CD4-positive, alpha-beta T cell treated with Interleukin-15 for 1 hour (primary cell): ENCODE measurements at regions not wholly inside any gene's neighbourhood (a gene's known extent, or its start where the extent isn't known, plus 50 kb on each side); places are given as distances from the start of the nearest gene placed in this dataset.
"Not testable (repeated sequence)": the region's sequence is repeated elsewhere in the genome, so short reads cannot be mapped to it uniquely, and the experiment has no call there.

Source experiments
- DNase-seq: peaks from one replicate; pipeline ENCODE4 v3.0.0-alpha.2; 2020

DNA sequence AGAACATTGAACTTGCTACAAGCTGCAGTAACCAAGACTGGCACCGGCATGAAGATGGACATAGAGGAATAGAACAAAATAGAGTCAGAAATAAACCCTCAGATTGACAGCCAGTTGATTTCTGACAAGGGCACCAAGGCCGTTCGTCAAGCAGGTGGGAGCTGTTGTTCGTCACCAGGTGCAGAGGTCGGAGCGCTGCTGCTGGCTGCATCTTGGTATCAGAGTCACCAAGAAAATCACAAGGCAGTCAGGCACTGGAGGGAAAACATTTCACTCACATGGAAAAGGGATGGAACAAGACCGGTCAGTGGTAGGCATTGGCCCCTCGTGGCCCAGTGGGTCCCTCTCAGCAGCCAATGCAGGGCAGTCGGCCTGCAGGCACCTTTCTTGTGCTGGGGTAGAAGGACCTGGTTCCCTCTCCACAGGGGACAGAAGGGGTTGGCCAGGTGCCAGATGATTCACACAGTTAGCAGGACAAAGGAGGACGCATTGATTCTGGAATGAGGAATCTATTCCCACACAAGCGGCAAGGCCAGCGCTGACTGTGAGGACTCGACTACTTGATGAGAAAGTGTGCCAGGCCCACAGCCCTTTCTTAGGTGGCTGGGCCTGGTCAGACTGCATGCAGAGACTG is 115.8 kb upstream of the FGF3 start:
- DNase-seq, result no peak

DNA sequence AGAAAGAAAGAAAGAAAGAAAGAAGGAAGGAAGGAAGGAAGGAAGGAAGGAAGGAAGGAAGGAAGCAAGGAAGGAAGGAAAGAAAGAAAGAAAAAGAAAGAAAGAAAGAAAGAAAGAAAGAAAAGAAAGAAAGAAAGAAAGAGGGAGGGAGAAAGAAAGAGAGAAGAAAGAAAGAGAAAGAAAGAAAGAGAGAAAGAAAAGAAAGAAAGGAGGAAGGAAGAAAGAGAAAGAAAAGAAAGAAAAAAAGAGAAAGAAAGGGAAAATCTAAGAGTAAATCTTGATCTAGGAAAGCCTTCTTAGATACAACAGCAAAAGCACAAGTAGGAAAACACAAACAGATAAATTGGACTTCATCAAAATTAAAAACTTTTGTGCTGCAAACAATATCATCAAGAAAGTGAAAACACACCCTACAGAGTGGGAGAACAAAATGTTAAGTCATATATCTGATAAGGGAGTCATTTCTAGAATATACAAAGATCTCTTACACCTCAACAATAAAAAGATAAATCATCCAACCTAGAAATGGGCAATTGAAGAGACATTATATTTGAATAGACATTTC is 116.8 kb upstream of the FGF3 start:
- no peak for DNase-seq

DNA sequence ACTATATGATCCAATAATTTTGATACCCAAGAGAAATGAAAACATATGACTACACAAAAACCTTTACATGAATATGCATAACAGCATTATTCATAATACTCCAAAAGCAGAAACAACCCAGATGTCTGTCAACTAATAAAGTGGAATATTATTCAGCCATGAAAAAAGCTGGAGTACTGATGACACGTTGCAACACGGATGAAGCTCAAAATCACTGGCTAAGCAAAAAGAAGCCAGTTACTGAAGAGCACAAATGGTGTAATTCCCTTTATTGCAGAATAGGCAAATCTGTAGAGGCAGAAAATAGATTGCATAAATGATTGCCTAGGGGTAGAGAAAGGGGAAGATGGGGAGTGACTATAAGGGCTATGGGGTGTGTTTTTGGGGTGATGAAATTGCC is 117.6 kb upstream of the FGF3 start:
- DNase-seq, result no peak

DNA sequence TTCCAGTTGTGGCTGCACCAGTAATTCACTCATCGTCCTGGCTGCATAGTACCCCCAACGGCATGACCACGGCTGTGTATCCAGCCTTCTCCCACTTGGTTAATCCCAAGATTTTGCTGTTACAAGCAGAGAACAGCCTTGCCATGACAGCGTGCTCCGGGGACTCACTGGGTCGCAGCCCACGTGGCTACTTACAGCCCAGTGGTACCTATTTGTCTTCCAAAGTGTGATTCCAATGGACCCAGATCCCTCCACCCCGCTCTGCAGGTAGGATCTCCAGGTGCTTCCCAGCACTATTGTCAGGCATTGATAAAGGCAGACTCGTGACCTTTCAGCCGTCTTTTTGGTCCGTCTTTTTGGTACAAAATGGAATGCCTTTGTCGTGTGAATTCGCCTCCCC is 119.0 kb upstream of the FGF3 start:
- no peak for DNase-seq

DNA sequence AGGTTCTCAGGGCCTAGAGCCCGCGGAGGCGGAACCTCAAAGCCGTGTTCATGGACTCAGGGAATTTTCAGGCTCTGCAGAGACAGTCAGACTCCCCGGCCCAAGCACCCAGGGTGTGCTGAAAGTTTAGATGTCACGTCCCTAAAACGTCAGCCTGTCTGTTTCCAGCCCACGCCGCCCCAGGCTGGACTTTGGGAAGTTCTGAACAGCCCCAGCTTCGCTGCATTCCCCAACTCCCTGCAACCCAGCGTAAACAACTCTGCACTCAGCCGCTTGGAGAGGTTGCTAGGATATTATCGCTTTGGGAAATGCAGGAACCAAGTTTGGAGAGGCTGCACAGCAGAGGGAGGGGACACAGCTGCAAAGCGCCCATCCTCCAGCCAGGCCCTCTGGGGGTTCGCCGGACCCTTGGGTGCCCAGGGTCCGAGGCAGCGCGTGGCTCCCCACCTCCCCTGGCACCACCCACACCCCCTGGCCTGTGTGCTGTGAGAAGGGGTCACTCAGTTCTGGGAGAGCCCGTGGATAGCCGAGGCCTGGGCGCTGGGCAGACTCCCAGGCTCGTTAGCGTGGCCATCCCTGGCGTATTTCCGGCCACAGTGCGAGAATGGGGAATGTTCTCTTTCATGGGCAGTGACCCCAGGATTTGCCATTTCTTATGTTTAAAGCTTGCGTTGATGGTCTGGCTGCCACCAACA is 120.5 kb upstream of the FGF3 start:
- no peak for DNase-seq

DNA sequence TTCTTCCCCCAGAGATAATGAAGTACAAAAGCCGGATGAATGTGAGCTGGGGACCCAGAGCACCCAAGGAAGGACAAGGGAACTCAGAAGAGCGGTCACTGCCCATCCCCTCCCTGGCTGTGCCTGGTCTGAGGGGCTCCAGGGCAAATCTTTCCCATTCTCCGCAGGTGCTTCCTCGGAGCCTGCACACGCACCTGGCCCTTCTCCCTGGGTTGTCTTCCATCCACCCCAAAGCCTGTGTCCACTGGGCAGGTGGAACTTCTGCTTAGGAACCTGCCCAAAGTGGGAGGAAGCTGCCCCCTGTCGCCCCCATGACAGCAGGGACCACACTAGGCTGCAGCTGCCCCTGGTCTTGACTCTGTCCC is 121.0 kb upstream of the FGF3 start:
- DNase-seq, result no peak

DNA sequence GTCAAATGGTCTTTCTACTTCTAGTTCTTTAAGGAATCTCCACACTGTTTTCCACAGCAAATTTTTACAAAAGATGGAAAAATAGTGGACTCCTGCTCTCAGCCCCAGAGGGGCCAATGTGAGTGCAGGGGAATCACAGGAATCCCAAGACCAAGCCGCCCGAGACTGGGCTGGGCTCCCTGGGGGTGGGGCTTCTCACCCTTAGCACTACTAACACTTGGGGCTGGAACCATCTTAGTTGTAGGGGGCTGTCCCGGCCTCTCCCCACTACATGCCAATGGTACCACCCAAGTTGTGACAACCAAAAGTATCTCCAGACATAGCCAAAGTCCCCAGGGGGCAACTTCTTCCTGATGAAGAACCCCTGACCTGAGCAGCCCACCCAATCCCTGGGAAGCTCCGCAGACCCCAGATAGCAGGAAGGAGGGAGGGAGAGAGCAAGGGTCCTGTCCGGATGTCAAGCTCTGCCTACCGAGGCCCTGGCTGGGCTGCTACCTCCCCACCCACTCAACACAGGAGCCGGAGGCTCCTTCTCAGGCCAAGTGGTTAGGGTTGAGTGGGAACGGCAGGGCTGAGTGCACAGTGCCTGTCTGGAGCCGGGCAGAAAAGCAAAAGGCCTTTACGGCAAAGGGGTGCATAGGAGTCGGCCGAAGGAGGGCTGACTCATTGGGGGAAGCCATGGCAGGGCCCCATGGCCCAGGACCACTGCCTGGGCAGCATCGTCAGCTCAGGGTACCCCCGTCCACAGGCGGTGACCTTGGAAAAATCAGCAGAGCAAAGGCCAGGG is 122.5 kb upstream of the FGF3 start:
- no peak for DNase-seq

DNA sequence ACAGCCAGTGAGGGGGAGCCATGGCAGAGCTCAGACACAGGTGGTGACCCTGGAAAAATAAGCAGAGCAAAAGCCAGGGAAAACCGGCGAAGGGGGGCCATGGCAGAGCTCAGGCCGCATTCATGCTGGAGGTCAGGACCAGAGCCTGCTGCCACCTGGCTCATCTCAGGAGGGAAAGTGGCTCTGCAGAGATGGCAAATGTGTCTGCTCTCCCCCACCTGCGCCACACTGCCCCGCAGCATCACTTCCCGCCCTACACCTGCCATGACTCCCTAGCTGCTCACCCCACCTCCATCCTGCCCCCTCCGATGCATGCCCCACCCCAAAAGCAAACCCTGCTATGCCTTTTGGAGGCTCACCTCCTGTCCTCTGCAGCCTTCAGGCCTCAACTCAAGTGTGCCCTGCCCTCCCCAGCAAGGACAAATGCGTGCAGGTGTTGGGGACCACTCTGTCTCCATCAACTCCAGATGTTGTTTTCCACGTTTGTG is 123.2 kb upstream of the FGF3 start:
- DNase-seq, result no peak

DNA sequence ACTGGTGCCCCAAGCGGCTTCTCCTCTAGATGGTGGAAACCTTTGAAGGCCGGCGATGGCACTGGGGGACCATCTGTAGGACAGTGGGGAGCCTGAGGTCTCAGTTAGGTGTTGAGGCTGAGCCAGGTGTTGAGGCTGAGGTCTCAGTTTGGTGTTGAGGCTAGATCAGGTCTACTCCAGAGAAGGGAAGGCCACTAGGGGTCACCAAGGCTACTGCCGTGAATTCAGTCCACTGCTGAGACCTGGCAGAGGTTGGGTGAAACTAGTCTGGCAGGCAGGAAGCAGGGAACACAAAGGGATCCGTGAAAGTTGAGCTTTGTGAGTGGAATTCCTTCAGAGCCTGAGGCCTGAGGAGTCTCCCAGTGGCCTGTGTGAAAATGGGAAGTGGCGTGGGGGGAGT is 123.8 kb upstream of the FGF3 start:
- DNase-seq, result no peak

DNA sequence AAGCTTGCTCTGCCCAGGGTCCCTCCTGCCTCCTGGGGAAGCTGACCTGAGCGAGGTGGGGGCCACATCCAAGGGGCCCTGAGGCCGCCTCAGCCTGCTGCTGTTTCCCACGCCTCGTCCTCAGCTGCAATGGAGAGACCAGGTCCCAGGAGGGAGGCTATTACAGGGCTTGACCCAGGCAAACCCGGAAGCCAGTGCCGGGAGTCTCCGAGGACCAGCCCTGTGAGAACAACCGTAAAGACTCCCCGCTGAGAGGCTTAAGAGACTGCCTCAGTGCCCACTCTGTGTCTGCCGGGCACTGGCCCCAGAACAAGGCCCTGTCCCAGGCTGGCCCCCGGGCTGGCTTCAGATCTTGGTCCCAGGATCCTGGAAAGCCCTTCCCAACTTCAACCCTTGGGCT is 124.3 kb upstream of the FGF3 start:
- DNase-seq, result no peak

DNA sequence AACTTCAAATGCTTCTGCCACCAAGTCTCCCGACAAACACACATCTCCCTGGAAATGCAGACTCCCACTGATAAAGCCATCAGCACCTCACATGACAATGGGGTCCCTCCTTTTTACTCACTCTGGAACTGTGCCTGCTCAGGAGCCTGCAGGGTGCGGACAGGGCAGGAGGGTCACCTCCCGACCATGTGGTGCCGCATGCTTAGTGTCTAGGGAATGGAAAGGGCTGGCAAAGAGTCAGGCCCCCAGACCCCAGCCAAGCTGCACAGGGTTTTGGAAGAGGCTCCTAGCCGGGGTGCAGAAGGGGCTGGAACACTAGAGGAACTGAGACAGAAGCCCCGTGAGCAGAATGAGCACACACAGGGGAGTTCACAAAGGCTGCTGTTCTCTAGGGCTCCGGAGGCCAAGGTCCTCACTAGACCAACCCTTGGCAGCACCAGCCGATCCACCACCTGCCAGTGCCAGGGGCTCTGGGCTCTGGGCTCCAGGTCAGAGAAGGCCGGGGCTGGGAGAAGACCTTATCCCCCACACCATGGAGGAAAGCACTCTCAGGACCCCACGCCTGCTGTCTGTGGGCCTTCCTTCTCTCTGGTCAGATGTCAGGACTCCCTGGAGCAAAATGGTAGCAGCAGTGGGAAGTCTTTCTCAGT is 125.1 kb upstream of the FGF3 start:
- DNase-seq, result no peak

DNA sequence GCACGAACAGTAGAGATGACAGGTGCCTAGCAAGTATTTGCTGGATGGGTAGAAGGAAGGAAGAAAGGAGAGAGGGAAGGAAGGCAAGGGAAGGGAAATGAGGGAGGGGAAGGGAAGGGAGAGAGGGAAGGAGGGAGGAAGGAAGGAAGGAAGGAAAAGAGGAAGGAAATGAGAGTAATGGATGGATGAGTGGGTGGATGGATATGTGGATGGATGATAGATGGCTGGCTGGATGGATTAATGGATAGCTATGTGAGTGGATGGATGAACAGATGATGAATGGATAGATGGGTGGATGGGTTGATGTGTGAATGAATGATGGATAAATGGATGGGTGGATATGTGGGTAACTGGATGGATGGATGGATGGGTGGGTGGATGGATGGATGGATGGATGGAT is 125.9 kb upstream of the FGF3 start:
- no peak for DNase-seq

DNA sequence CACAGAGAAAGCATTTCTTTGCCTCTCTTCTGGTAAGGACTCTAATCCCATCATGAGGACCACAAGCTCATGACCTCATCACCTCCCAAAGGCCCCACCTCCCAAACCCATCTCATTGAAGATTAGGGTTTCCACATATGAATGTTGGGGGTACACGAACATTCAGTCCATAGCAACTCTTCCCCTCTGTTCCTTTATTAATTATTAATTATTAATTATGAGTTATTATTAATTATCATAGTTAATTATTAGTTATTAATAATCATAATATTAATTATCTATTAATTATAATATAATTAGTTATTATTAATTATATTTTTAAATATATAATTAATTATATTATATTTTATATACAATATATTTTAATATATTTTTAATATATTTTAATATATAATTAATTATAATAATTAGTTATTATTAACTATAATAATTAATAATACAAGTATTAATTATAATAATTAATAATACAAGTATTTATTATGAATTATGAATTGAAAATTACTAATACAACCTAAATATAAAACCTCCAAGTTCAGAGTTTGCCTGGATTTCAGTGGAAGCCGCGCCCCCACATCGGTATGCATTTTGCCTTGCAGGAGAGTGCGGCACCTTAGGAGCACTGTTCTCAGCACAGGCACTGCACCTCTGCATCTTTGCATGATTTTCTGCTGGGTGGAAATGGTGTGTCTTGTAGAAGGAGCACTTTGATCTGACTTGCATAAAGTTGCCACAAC is 128.0 kb upstream of the FGF3 start:
- no peak for DNase-seq

DNA sequence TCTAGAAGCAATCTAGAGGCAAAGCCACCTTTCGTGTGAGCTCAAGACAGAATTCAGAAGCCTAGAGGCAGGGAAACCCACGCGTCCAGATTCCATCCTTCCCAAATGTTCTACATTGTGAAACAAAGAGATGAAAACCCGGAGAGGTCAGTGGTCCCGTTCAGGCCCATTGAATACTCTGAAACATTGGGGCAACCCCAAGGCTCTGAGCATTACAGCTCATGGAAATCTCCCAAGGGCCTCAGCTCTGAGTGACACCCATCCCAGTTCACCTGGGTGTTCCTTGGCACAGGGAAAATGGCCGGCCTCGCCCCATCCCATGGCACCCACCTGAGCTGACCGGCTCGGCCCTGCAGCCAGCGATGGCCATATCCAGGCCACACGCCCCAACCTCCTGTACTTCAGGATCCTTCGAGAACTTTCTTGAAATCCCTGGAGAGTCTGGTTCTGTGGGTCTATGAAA is 128.6 kb upstream of the FGF3 start:
- DNase-seq, result no peak

DNA sequence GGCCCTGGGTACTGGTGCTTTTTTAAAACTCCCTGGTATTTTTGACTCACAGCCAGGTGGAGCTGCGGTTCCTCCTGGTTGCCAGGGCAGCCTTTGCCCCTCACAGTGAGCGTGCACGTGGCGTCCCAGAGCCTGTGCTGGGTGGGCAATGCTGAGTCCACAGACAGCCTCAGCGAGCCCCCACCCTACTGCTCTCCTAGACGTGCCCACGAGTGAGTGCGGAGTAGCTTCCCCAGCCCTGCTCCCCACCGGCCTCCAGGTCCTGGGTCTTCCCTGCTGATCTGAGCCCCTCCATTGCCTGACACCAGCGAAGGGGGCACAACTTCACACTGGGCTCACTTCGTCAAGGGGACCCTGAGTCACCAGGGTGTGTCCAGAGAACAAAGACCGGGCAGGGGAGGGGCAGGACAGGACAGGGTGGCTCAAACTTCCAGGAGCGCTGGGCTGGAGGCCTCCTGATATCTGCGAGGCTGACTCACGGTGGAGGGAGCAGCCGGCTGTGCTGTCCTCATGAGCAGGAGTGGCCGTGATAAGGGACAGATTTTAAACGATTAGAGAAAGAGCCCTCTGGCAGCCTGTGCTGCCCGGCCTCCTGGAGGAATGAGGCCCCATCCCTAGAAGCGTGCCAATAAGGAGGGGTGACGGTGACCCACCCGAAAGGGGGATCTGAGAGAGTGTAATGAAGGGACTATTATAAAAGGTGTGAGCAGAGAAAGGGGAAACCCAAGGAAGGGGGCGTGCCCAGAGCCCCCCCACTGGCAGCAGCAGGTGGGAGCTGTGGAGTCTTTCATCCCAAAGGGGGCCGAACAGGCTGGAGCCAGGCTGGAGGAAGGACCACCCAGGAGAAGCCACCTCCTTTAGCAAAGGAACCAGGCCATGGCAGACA is 129.3 kb upstream of the FGF3 start:
- no peak for DNase-seq

DNA sequence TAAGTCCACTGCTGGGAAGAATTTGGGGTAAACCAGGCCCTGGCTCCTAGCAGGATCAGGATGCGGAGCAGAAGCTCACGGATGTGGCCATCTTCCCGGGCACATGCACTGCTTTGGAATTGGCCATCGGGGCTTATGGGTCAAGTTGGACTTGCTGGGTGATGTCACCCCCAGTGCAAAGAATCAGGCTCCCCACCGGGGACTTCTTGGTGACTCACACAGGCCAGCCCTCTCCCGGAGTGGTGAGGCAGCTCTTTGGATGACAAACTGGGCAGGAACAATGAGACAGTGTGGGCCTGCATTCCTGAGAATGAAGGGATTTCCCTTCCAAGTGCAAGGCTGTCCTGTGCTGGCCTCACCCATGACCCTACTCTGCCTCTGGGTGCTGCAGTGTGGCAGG is 128.8 kb upstream of the ANO1 start:
- DNase-seq, result no peak

DNA sequence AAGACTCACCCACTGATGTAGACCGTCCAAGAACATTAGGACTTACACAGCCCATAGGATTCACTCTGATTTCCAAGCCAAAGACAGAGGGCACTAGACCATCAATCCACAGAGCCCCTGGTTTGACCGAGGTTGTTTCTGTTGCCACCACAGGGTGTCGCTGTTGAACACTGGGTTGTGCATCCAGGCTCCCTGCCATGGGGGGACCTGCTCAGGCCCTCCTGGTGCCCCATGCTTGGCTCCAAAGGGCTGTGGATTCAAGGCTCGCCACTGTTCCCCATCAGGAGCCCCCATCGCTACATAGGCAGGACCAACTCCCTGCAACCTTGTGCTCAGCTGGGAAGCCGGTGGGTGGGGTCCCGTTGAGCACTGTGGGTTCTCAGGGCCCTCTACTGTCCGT is 128.0 kb upstream of the ANO1 start:
- DNase-seq, result no peak

DNA sequence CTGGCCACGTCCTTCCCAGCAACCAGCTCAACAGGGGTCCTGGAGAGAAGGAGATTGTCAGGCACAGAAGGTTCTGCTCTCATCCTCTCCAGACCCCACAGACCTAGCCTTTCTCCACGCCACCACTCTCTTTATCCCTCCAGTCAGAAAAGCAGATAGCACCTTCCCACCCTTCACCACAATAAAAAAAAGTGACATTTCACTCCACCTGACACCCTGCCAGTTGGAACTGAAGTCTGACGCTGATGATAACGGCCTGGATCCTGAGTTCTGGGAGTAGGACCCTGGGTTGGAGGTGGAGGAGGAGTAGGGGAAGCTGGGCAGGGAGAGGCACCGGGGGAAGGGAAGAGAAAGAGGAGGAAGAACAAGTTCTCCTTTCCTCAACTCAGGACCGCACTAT is 127.5 kb upstream of the ANO1 start:
- DNase-seq, result no peak

DNA sequence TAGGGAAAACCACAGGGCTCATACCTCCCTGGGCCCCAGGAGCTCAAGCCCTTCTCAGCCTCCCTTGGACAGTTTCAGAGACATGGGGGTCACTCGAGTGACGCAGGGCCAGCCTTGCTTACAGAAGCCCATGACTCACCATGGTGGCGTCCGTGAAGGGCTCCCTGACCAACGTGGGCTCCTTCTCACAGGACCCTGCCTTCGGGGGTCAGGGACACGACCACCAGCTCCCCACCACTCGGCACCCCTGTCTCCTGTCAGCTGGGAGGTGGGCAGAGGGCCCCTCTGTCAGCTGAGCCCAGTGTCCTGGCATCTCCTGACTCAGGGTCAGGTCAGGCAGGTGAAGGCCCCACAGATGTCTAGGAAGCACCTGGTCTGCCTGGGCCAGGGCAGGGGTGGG is 126.3 kb upstream of the ANO1 start:
- no peak for DNase-seq

DNA sequence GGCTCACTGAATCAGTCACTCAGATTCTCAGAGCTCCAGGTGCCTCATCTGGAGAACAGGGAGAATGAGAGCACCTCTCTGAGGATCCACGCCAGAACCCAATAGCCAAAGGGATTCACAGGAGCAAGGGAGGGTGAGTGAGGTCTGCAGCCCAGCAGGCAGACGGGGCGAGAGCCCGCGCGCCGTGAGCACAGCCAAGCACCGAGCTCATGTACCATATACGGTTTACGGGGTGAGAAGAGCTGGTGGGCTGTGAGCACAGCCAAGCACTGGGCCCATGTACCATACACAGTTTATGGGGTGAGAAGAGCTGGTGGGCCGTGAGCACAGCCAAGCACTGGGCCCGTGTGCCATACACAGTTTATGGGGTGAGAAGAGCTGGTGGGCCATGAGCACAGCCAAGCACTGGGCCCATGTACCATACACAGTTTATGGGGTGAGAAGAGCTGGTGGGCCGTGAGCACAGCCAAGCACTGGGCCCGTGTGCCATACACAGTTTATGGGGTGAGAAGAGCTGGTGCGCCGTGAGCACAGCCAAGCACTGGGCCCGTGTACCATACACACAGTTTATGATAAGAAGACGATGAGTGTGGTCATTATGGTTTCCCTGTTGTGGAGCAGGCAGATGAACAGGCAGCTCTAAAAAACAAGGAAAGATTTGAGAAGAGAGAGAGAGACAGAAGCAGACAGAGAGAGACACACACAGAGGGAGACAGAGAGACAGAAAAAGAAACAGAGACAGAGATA is 125.7 kb upstream of the ANO1 start:
- not testable (repeated sequence) for DNase-seq

DNA sequence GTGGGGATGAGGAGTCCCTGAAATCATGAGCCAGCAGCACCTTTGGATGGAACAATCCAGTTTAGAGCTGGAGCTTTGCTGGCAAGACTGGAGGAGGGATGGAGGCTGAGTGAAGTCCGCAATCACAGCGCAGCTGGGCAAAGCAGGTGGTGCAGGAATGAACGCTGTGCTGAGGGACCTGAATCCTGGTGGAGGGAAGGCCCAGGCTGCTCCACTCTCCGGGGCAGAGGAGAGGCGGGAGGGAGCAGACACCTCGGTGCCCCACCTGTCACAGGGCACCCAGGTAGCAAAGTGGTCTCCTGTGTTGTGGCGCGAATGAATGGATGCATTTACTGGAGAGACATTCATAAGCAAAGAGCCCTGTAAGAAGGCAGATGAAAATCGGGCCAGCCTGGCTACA is 124.8 kb upstream of the ANO1 start:
- no peak for DNase-seq
